GM12873 (cell line): ENCODE measurements at regions not wholly inside any gene's neighbourhood (a gene's known extent, or its start where the extent isn't known, plus 50 kb on each side); places are given as distances from the start of the nearest gene placed in this dataset.
A peak's percentile ranks its signal among the peaks of the same experiment; 100 is the strongest.

Experiments used
- TF ChIP-seq, protein P1 (sequence below): IDR thresholded peaks from 2 replicates; pipeline ENCODE4 v1.5.1; 2012; ENCODE audit warnings: low read depth, mild to moderate bottlenecking, moderate library complexity, low read length, control low read depth; ENCODE audit not compliant: insufficient read depth; ENCODE audit errors: missing control alignments

DNA sequence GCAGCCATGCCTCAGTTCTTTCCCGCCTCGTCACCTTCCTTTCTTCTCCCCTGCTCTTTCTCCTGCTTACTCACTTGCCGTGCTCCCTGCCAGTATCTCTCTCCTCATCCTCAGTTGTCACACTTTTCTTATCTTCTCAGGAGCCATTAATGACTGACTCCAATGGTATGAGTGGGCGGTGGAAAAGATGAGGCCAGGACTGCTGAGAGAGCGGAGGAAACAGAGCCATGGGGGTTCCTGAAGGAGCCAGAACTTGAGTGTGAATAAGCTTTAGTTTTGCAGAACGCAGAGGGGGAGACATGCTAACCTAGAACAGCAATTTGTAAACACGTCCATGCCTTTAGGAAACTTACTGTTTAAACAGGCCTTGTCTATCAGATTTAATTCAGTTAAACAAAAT lies 126.5 kb downstream of the CHIC2 start:
- TF ChIP-seq, protein P1, sequence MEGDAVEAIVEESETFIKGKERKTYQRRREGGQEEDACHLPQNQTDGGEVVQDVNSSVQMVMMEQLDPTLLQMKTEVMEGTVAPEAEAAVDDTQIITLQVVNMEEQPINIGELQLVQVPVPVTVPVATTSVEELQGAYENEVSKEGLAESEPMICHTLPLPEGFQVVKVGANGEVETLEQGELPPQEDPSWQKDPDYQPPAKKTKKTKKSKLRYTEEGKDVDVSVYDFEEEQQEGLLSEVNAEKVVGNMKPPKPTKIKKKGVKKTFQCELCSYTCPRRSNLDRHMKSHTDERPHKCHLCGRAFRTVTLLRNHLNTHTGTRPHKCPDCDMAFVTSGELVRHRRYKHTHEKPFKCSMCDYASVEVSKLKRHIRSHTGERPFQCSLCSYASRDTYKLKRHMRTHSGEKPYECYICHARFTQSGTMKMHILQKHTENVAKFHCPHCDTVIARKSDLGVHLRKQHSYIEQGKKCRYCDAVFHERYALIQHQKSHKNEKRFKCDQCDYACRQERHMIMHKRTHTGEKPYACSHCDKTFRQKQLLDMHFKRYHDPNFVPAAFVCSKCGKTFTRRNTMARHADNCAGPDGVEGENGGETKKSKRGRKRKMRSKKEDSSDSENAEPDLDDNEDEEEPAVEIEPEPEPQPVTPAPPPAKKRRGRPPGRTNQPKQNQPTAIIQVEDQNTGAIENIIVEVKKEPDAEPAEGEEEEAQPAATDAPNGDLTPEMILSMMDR, result no peak

DNA sequence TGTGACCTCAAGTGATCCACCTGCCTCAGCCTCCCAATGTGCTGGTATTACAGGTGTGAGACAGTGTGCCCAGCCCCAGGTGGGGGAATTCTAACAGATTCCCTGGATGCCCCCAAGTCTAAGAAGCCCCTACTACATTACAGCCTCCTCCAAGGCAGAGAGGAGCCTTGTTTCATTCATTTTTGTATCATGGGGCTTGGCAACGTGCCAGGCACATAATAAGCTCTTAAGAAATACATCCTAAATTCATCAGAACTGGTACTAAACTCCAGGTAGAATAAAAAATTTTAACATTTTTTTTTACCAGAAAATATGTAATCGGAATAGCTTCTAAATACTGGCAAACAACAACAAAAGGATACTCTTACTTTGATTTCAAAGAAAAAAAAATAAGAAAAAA lies 127.1 kb downstream of the CHIC2 start:
- TF ChIP-seq, protein P1, result no peak

DNA sequence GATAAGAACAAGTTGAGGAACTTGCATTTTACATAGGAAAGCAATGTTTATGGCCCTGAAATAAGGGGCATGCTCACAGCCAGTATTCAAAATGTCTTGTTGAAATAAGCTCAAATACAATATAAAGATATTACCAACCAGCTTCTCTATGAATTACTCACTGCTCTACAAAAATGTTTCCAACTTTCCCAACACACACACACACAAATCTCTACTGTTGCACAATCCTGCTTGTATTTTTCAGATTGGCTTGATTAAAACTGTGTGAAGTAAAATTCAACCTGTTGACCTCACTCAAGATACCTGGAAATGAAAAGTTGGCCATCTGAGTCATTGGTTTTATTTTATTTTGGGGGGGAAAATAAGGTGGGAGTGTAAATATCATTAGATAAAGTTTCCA lies 128.6 kb downstream of the CHIC2 start:
- TF ChIP-seq, protein P1, result no peak

DNA sequence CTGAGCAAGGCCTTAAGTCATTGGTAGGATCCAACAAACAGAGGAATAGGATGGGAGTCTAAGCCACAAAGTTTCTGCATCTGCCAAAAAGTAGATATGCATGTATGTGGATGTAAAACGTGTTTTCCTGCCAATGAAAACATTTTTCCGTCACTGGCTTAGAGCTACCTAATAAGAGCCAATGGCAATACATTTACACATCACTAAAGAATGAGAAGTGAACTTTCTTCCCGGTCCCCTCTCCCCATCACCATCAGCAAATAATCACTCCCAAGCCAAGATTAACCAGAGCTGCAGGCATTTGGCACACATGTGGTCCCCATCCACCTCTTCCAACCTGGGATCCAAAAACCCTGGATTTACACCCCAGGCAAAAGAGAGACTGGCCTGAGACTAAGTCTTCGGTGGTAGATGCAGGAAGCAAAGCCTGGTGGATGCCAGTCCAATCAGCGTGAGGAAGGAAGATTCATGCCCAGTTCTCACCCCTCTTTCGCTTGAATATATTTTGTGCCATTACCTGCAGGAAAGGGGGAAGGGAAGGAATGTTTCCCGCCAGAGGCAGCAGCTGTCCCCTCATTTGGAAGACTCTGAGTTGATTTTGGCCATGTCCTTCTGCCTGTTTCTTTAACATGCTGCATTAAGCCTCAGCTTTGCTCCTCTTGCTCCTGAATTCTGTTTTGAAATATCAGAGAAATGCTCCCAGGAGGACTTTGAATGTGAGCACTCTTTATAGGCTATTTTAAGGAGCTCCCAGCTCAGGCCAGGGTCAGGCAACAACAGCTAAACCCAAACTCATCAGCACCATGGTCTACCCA lies 131.4 kb downstream of the CHIC2 start:
- TF ChIP-seq, protein P1, result no peak

DNA sequence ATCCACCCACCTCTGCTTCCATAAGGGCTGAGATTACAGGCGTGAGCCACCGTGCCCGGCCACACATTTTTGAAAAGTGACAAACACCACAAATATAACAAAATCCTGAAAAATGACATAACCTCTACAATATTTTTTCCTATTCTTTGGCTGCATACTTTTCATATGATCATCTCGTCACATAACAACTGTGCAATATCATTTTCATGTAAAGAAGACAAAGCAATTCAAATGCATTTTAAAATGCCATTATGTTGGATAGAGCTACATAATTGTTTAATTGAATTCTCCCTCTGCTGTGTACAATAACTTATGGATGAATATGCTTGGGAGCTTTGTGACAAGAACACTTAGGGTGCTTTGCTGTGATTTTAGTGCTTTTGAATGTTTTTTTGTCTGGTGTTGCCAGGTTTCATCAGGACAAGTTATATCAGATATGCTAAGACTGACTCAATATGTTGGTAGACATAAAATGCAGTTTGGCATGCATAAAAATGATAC lies 132.9 kb downstream of the CHIC2 start:
- TF ChIP-seq, protein P1, result no peak

DNA sequence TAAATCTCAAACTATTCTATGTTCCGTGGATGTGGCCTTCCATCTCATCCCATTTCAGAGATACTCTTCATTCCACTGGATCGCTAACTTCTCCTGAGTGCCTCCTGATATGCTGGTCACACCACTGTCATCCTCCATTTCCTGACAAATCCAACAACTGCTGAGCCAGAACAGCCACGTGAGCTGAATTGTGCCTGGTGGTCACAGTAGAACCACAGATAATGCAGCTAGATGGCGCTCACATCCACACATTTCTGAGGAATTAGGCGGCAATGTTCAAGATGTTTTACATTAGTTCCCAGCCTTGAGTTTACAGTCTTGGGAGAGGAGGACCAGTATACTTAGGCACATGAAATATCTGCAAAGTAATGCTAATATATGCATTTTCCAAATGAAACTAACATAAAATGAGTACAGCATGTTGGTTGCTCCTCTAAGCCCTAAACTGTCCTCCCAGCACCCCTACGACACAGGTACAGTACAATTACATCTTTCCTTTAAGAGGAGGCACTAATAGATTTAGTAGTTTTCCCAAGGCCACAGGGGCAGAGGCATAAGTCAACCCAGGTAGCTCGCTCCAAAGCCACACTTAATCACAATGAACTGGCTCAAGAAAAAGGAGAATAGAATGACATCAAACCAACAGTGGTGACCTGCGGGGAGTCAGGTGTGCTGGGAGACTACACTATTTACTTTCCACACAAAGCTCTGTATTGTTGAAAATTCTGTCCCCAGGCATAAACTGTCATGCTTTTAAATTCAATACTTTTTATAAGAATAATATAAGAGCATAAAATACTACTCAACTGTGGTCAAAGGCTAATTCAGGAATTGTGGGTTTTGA lies 134.2 kb downstream of the CHIC2 start:
- TF ChIP-seq, protein P1, result peak; percentile 73

DNA sequence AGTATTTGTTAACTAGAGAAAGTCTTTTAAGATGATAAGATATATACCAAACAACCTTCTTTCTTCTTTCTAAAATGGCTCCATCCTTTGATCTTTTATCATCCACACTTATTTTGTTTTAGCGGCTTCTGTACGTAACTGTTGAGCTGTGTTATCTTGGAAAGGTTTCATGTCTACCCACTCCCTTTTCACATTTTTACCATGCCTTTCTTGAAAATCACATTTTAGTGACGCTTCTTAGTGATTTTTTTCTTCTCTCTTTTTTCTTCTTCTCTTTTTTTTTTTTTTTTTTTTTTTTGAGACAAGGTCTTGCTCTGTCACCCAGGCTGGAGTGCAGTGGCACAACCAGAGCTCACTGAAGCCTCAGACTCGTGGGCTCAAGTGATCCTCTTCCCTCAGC lies 135.1 kb downstream of the CHIC2 start:
- TF ChIP-seq, protein P1, result no peak
